Neural cell (in vitro differentiated cells): ENCODE measurements at regions not wholly inside any gene's neighbourhood (a gene's known extent, or its start where the extent isn't known, plus 50 kb on each side); places are given as distances from the start of the nearest gene placed in this dataset.
"Not testable (repeated sequence)": the region's sequence is repeated elsewhere in the genome, so short reads cannot be mapped to it uniquely, and the experiment has no call there.

ENCODE experiments used
- EZH2 ChIP-seq: fragments of 200-600, 300-800 bp; shearing (Covaris generic), sonication (generic); IDR thresholded peaks from 2 replicates; pipeline ENCODE4 v1.6.1; 2014; ENCODE audit warnings: antibody characterized with exemption, low read length, borderline replicate concordance, mild to moderate bottlenecking; ENCODE audit not compliant: insufficient read depth, poor library complexity, severe bottlenecking
- TF ChIP-seq, protein P1 (sequence below): fragments of 450-650 bp; IDR thresholded peaks from 2 replicates; pipeline ENCODE4 v1.5.1; 2014; ENCODE audit warnings: antibody characterized with exemption, mild to moderate bottlenecking, moderate library complexity; ENCODE audit not compliant: poor library complexity, severe bottlenecking

DNA sequence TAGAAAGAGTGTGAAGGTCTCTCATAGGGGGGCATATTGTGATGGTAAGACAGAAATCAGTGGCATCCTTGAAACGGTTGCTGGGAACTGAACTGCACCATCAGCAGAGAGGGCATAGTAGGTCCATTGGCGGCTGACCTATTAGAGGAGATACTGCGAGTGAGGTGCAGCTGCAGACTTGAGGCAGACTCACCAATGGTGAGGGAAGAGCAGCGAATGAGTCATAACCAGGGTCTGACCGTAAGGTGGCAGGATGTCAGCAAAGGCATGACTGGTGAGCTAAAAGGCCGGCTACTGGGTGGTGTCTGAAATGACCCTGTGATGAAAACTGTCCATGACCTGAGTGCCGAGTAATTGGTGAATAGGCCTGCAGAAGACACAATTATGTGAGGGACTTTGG is 81.3 kb downstream of the TBC1D26 start:
- not testable (repeated sequence) for TF ChIP-seq EZH2
- TF ChIP-seq, protein P1, sequence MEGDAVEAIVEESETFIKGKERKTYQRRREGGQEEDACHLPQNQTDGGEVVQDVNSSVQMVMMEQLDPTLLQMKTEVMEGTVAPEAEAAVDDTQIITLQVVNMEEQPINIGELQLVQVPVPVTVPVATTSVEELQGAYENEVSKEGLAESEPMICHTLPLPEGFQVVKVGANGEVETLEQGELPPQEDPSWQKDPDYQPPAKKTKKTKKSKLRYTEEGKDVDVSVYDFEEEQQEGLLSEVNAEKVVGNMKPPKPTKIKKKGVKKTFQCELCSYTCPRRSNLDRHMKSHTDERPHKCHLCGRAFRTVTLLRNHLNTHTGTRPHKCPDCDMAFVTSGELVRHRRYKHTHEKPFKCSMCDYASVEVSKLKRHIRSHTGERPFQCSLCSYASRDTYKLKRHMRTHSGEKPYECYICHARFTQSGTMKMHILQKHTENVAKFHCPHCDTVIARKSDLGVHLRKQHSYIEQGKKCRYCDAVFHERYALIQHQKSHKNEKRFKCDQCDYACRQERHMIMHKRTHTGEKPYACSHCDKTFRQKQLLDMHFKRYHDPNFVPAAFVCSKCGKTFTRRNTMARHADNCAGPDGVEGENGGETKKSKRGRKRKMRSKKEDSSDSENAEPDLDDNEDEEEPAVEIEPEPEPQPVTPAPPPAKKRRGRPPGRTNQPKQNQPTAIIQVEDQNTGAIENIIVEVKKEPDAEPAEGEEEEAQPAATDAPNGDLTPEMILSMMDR = not testable (repeated sequence)
